ENCODE measurements at regions not wholly inside any gene's neighbourhood (a gene's known extent, or its start where the extent isn't known, plus 50 kb on each side); places are given as distances from the start of the nearest gene placed in this dataset.

- H2BK15ac ChIP-seq (ENCODE audit: low read length): no peak overlapping the region
- no peaks in the 10 kb centered on the region for H3K36me3 ChIP-seq (ENCODE audit: control insufficient read depth in 2 of 4, insufficient read depth in 4 of 4, low read length in 3 of 4)
- no peak overlapping the region for H3K4me3 ChIP-seq (ENCODE audit: extremely low read depth in 1 of 4, insufficient read depth in 2 of 4, low read depth in 3 of 4, low read length in 4 of 4)
- no peak overlapping the region for H3K4me2 ChIP-seq (ENCODE audit: insufficient read depth in 1 of 2, low read depth in 2 of 2, low read length in 2 of 2)
- H2BK20ac ChIP-seq (ENCODE audit: low read length): no peak overlapping the region
- H3K9me3 ChIP-seq (ENCODE audit: insufficient read depth in 2 of 2, low read depth in 1 of 2, low read length in 1 of 2): no peaks in the 10 kb centered on the region
- no peak overlapping the region for H3K9ac ChIP-seq (replicated peaks in 1 of 4; ENCODE audit: extremely low read depth in 1 of 4, low read depth in 3 of 4, low read length in 3 of 4)
- POLR2A ChIA-PET (ENCODE audit: partially characterized antibody): no interaction called here
- no peak overlapping the region for H3K23ac ChIP-seq (ENCODE audit: insufficient read length)
- no peak overlapping the region for H3K27ac ChIP-seq (ENCODE audit: low read depth, low read length)
- DNase-seq (ENCODE audit: low read depth in 1 of 2, low spot score in 2 of 2) (no peak), FAIRE-seq (no peak)
- H3K4ac ChIP-seq (replicated peaks; ENCODE audit: insufficient read length, low read depth, low read length): no peak overlapping the region
- no peak overlapping the region for H4K91ac ChIP-seq (replicated peaks; ENCODE audit: insufficient read length, low read length)
- H3K27me3 ChIP-seq (replicated peaks in 1 of 4; ENCODE audit: control insufficient read depth in 3 of 4, extremely low read depth in 1 of 4, insufficient read depth in 3 of 4, low read length in 3 of 4): no peaks in the 10 kb centered on the region
- no peaks in the 10 kb centered on the region for H3K79me1 ChIP-seq (ENCODE audit: low read depth, low read length)
- H3K23me2 ChIP-seq (ENCODE audit: low read depth, low read length): no peaks in the 10 kb centered on the region
- H2BK120ac ChIP-seq (replicated peaks; ENCODE audit: low read depth, low read length): no peak overlapping the region
- no peak overlapping the region for H2BK5ac ChIP-seq (ENCODE audit: low read depth, low read length)
- H2BK12ac ChIP-seq (ENCODE audit: low read depth, low read length): no peak overlapping the region
- CTCF ChIA-PET (ENCODE audit: partially characterized antibody): no interaction called here
- H3K56ac ChIP-seq (replicated peaks; ENCODE audit: insufficient read length, low read depth, low read length): no peak overlapping the region
- no peaks in the 10 kb centered on the region for H3K4me1 ChIP-seq (replicated peaks in 1 of 4; ENCODE audit: control insufficient read depth in 3 of 4, insufficient read depth in 4 of 4, low read length in 3 of 4)
- no peak overlapping the region for H3K14ac ChIP-seq (ENCODE audit: insufficient read length)
- H3K79me2 ChIP-seq (ENCODE audit: control insufficient read depth in 1 of 2, insufficient read depth in 2 of 2, low read length in 2 of 2): no peaks in the 10 kb centered on the region
- H4K8ac ChIP-seq (ENCODE audit: extremely low read depth, insufficient read depth, low read length): no peak overlapping the region
- no peak overlapping the region for H4K5ac ChIP-seq (ENCODE audit: insufficient read length, low read depth, low read length)
- no peaks in the 10 kb centered on the region for H4K20me1 ChIP-seq (replicated peaks in 1 of 2; ENCODE audit: control insufficient read depth in 1 of 2, insufficient read depth in 2 of 2, low read length in 2 of 2)
- no peak overlapping the region for H2AFZ ChIP-seq (ENCODE audit: low read length)
- no peak overlapping the region for H2AK5ac ChIP-seq (ENCODE audit: low read depth, low read length)
- H3K18ac ChIP-seq (ENCODE audit: extremely low read depth, low read length): no peak overlapping the region
- WGBS, 2 experiments (ENCODE audit: extremely low coverage in 1 of 2, insufficient coverage in 1 of 2, insufficient read length in 1 of 2, insufficient replicate concordance in 2 of 2, low coverage in 1 of 2, low lambda C conversion rate in 2 of 2, missing lambda C conversion rate in 1 of 2): 100% methylated on average over 2 of the region's 2 CpGs; no CpG with 5 or more reads in 1 of the 2 experiments
- no peak for TF ChIP-seq POU5F1 (IDR thresholded peaks at IDR 0.05; ENCODE audit: low read depth, low read length)
- TF ChIP-seq HDAC2 (IDR thresholded peaks at IDR 0.05; ENCODE audit: borderline replicate concordance in 1 of 2, low read depth in 2 of 2, low read length in 2 of 2): no peak
- no peak for TF ChIP-seq RNF2 (IDR thresholded peaks at IDR 0.05; ENCODE audit: borderline replicate concordance, low read depth, low read length, missing control alignments, poor library complexity, severe bottlenecking)
Measured at GRCh38 chr7:52615021-52615695, 420.3 kb upstream of the POM121L12 start.

Measured in H1 (cell line).